Nucleus accumbens (tissue), 56 donors: ENCODE measurements at regions not wholly inside any gene's neighbourhood (a gene's known extent, or its start where the extent isn't known, plus 50 kb on each side); places are given as distances from the start of the nearest gene placed in this dataset.

ENCODE experiments used
- DNase-seq, 56 donors: peaks; one replicate each; lab custom pipeline; 2025; lab: John Stamatoyannopoulos, UW

- DNase-seq: no peak
These were observed 118.0 kb upstream of the WNT4 start for GRCh38 chr1:22260860-22261432.

GRCh38 chr1:22261580-22261979 is 118.7 kb upstream of the WNT4 start:
- DNase-seq: no peak

GRCh38 chr1:22262583-22262982 is 119.7 kb upstream of the WNT4 start:
- DNase-seq: no peak

- no peak for DNase-seq
These were observed 120.5 kb upstream of the WNT4 start for GRCh38 chr1:22263359-22263758.

- no peak for DNase-seq
These were observed 121.8 kb upstream of the WNT4 start for GRCh38 chr1:22264464-22265341.

- no peak for DNase-seq
These were observed 123.2 kb upstream of the WNT4 start for GRCh38 chr1:22266141-22266540.

- no peak for DNase-seq
These were observed 124.7 kb upstream of the WNT4 start for GRCh38 chr1:22267413-22268175.

- no peak for DNase-seq
These were observed 125.4 kb upstream of the WNT4 start for GRCh38 chr1:22268327-22268726.

- DNase-seq: no peak
These were observed 129.2 kb upstream of the WNT4 start for GRCh38 chr1:22271847-22272801.

- DNase-seq: no peak
These were observed 131.1 kb upstream of the WNT4 start for GRCh38 chr1:22273686-22274681.

- DNase-seq: no peak
These were observed 132.3 kb upstream of the WNT4 start for GRCh38 chr1:22275167-22275566.

GRCh38 chr1:22275626-22276395 is 132.9 kb upstream of the WNT4 start:
- DNase-seq: peak in 22 of 56 donors; percentile 2 to 58 (median 11)

- no peak for DNase-seq
These were observed 133.5 kb upstream of the WNT4 start for GRCh38 chr1:22276396-22276748.

GRCh38 chr1:22277662-22278061 is 134.8 kb upstream of the WNT4 start:
- no peak for DNase-seq

GRCh38 chr1:22279735-22280134 is 136.8 kb upstream of the WNT4 start:
- DNase-seq: no peak

- no peak for DNase-seq
These were observed 137.6 kb upstream of the WNT4 start for GRCh38 chr1:22280526-22280925.

GRCh38 chr1:22281521-22282363 is 138.8 kb upstream of the WNT4 start:
- no peak for DNase-seq
